SK-N-SH (cell line): ENCODE measurements at regions not wholly inside any gene's neighbourhood (a gene's known extent, or its start where the extent isn't known, plus 50 kb on each side); places are given as distances from the start of the nearest gene placed in this dataset.

Experiments used
- CTCF ChIA-PET: fragments of 300-600, 350-600 bp; formaldehyde crosslinking; extraction: SDS; loops from one replicate; lab custom pipeline; 2021; lab: Yijun Ruan, JAX
- POLR2A ChIA-PET: fragments of 350-600 bp; sonication (Branson Sonifier 250); formaldehyde crosslinking; extraction: SDS; loops from one replicate; lab custom pipeline; 2020; ENCODE audit warnings: antibody characterized with exemption, inconsistent platforms; lab: Yijun Ruan, JAX
- DNase-seq: peaks from one replicate; pipeline ENCODE4 v3.0.0; 2012
- H2AFZ ChIP-seq: fragments of 200-600 bp; sonication (generic); 2 replicates; pipeline ENCODE4 v1.8.1; 2016; ENCODE audit warnings: antibody characterized with exemption, mild to moderate bottlenecking, low read depth
- H3F3A ChIP-seq: fragments of 200-600 bp; sonication (generic); replicated peaks from 2 replicates; pipeline ENCODE3; 2016; ENCODE audit warnings: antibody characterized with exemption, mild to moderate bottlenecking; ENCODE audit not compliant: insufficient read depth
- H3K27ac ChIP-seq, 2 experiments: fragments of 200-500 bp in 1 of 2; fragments of 200-600 bp in 1 of 2; sonication (Bioruptor generic) in 1 of 2; sonication (generic), shearing (Covaris generic) in 1 of 2; 2 replicates each; pipeline versions ENCODE4 v1.5.1 to v1.6.1; 2014 to 2016; ENCODE audit warnings: low read depth in 2 of 2, inconsistent platforms in 1 of 2, low read length in 1 of 2, mild to moderate bottlenecking in 1 of 2, mixed read lengths in 1 of 2
- H3K27me3 ChIP-seq: fragments of 200-600 bp; sonication (generic), shearing (Covaris generic); 2 replicates; pipeline ENCODE4 v1.6.1; 2016; ENCODE audit warnings: mixed run types; ENCODE audit not compliant: insufficient read depth
- H3K36me3 ChIP-seq, 2 experiments: fragments of 200-500 bp in 1 of 2; fragments of 200-600 bp in 1 of 2; sonication (Bioruptor generic) in 1 of 2; sonication (generic) in 1 of 2; replicated peaks in 1 of 2; 2 replicates each; pipeline versions ENCODE3 to v1.5.1; 2014 to 2016; ENCODE audit warnings: low read length in 1 of 2, mild to moderate bottlenecking in 1 of 2; ENCODE audit not compliant: insufficient read depth in 2 of 2, control insufficient read depth in 1 of 2
- H3K4me1 ChIP-seq, 2 experiments: fragments of 200-500 bp in 1 of 2; fragments of 200-600 bp in 1 of 2; sonication (Bioruptor generic) in 1 of 2; sonication (generic), shearing (Covaris generic) in 1 of 2; 2 replicates each; pipeline versions ENCODE4 v1.5.1 to v1.6.1; 2014 to 2016; ENCODE audit warnings: low read depth in 1 of 2, low read length in 1 of 2, mixed run types in 1 of 2; ENCODE audit not compliant: insufficient read depth in 2 of 2, control insufficient read depth in 1 of 2
- H3K4me2 ChIP-seq: fragments of 200-600 bp; sonication (generic), shearing (Covaris generic); 2 replicates; pipeline ENCODE4 v1.6.1; 2017; ENCODE audit warnings: mixed run types
- H3K4me3 ChIP-seq, 2 experiments: fragments of 200-500 bp in 1 of 2; fragments of 200-600 bp in 1 of 2; sonication (Bioruptor generic) in 1 of 2; sonication (generic), shearing (Covaris generic) in 1 of 2; 2 replicates each; pipeline versions ENCODE4 v1.5.1 to v1.8.1; 2014 to 2016; ENCODE audit warnings: low read depth in 2 of 2, inconsistent platforms in 1 of 2, low read length in 1 of 2, mild to moderate bottlenecking in 1 of 2, mixed read lengths in 1 of 2, moderate library complexity in 1 of 2
- H3K79me2 ChIP-seq: fragments of 200-600 bp; sonication (generic); 2 replicates; pipeline ENCODE4 v1.8.1; 2017; ENCODE audit warnings: mild to moderate bottlenecking; ENCODE audit not compliant: insufficient read depth
- H3K9ac ChIP-seq: fragments of 200-600 bp; sonication (generic); 2 replicates; pipeline ENCODE4 v1.6.1; 2017; ENCODE audit warnings: mixed run types
- H3K9me2 ChIP-seq: fragments of 200-600 bp; sonication (generic); 2 replicates; pipeline ENCODE4 v1.6.1; 2017; ENCODE audit warnings: mixed run types
- H3K9me3 ChIP-seq: fragments of 200-600 bp; sonication (generic); 2 replicates; pipeline ENCODE4 v1.6.1; 2017; ENCODE audit warnings: mixed run types, mild to moderate bottlenecking, moderate library complexity
- H4K20me1 ChIP-seq: fragments of 200-600 bp; sonication (generic); 2 replicates; pipeline ENCODE4 v1.6.1; 2017; ENCODE audit warnings: mild to moderate bottlenecking, mixed run types; ENCODE audit not compliant: insufficient read depth
- EZH2phosphoT487 ChIP-seq: fragments of 200-600 bp; sonication (generic); IDR thresholded peaks from 2 replicates; pipeline ENCODE4 v1.6.1; 2017; ENCODE audit warnings: low read depth, mixed run types, mild to moderate bottlenecking, antibody characterized with exemption, moderate library complexity, borderline replicate concordance
- FOSL2 ChIP-seq: IDR thresholded peaks from 2 replicates; pipeline ENCODE4 v1.4.0; 2012; ENCODE audit warnings: low read depth, mild to moderate bottlenecking, moderate library complexity, borderline replicate concordance
- JUND ChIP-seq: IDR thresholded peaks from 2 replicates; pipeline ENCODE4 v1.4.0; 2012
- MAX ChIP-seq: IDR thresholded peaks from 2 replicates; pipeline ENCODE4 v1.4.0; 2012; ENCODE audit warnings: low read depth
- NFIC ChIP-seq: IDR thresholded peaks from 2 replicates; pipeline ENCODE4 v1.4.0; 2012; ENCODE audit warnings: borderline replicate concordance
- PBX3 ChIP-seq: IDR thresholded peaks from 2 replicates; pipeline ENCODE4; 2012
- POLR2AphosphoS5 ChIP-seq: IDR thresholded peaks from 2 replicates; pipeline ENCODE4 v1.6.1; 2012; ENCODE audit warnings: low read depth, low read length
- RCOR1 ChIP-seq: fragments of 150-350 bp; IDR thresholded peaks from 2 replicates; pipeline ENCODE4 v1.6.1; 2017; ENCODE audit warnings: antibody characterized with exemption, low read length
- RFX5 ChIP-seq: IDR thresholded peaks from 2 replicates; pipeline ENCODE4 v1.6.1; 2012; ENCODE audit warnings: mild to moderate bottlenecking, improper control_type of control experiment, low read length
- RXRA ChIP-seq: IDR thresholded peaks from 2 replicates; pipeline ENCODE4 v1.4.0; 2012; ENCODE audit warnings: low read depth, mild to moderate bottlenecking, borderline replicate concordance
- SIN3A ChIP-seq: IDR thresholded peaks from 2 replicates; pipeline ENCODE4 v1.6.1; 2012; ENCODE audit warnings: low read depth, mild to moderate bottlenecking, low read length, moderate library complexity, borderline replicate concordance
- TAF1 ChIP-seq: IDR thresholded peaks from 2 replicates; pipeline ENCODE4 v1.6.1; 2012; ENCODE audit warnings: low read depth, mild to moderate bottlenecking, low read length, moderate library complexity, borderline replicate concordance
- YY1 ChIP-seq: IDR thresholded peaks from 2 replicates; pipeline ENCODE4 v1.4.0; 2012; ENCODE audit warnings: low read depth, mild to moderate bottlenecking
- WGBS: methylation state at CpG from one replicate; pipeline ENCODE4 v1.1.6; 2017; ENCODE audit warnings: low lambda C conversion rate; 5-methylcytosine and 5-hydroxymethylcytosine counted together
- TF ChIP-seq, protein P1 (sequence below): fragments of 150-350 bp; IDR thresholded peaks from 2 replicates; pipeline ENCODE4 v1.6.1; 2016; ENCODE audit warnings: mild to moderate bottlenecking, low read depth, low read length

DNA sequence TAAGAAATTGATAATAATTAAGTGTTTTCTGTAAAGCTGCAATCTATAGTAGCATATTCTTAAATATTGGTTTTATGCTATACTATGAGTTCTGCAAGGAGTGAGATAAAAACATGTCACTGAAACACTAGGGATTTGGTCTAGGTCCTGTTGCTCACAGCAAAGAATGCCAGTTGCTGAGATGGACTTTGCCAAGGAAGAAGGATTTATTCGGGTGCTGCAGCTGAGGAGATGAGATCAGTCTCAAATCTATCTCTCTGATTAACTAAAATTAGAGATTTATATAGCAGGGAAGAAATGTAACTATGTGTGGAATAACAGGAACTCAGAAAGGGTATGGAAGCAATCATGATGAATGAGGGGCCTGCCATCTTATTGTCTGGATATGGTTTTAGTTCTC lies 1569.9 kb downstream of the PCDH7 start (continued):
- no peak for TF ChIP-seq YY1
- TF ChIP-seq RFX5: no peak
- TF ChIP-seq, protein P1, sequence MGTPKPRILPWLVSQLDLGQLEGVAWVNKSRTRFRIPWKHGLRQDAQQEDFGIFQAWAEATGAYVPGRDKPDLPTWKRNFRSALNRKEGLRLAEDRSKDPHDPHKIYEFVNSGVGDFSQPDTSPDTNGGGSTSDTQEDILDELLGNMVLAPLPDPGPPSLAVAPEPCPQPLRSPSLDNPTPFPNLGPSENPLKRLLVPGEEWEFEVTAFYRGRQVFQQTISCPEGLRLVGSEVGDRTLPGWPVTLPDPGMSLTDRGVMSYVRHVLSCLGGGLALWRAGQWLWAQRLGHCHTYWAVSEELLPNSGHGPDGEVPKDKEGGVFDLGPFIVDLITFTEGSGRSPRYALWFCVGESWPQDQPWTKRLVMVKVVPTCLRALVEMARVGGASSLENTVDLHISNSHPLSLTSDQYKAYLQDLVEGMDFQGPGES: no peak
- TF ChIP-seq RXRA: no peak
- TF ChIP-seq TAF1: no peak
- TF ChIP-seq RCOR1: no peak
- TF ChIP-seq JUND: no peak
- TF ChIP-seq SIN3A: no peak
- TF ChIP-seq EZH2phosphoT487: no peak

DNA sequence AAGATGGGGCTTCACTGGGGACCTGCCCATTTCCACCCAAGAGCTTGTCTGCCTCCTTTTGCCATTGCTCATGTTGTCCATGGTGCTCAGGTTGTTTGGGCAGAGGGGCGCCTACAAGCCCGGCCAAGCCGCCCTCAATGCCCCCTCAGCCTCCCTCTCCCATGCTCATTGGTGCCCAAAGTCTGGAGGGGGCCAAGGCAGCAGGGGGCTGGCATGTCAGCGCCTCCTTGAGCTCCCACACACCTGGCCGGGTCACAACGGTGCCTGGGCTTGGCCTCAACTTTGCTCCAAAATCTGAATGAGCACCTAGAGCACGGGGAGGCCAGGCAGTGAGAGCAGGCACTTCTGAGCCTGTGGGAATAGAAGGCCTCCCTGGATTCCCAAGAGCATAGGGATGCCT lies 1598.8 kb downstream of the PCDH7 start:
- Histone ChIP-seq H3F3A (no peaks in the 10 kb centered on the region), H2AFZ (no peak overlapping the region), H3K79me2 (no peaks in the 10 kb centered on the region), H3K36me3 (no peaks in the 10 kb centered on the region), H3K4me3 (no peak overlapping the region), H3K9ac (no peak overlapping the region), H3K4me1 (no peaks in the 10 kb centered on the region), H3K4me2 (no peak overlapping the region), H3K9me2 (no peaks in the 10 kb centered on the region), H4K20me1 (no peaks in the 10 kb centered on the region), H3K27me3 (no peaks in the 10 kb centered on the region), H3K9me3 (no peaks in the 10 kb centered on the region), H3K27ac (no peak overlapping the region)
- POLR2A ChIA-PET: no interaction called here
- no peak for DNase-seq
- WGBS: 8% methylated on average over 2 of the region's 7 CpGs
- TF ChIP-seq MAX: no peak
- no peak for TF ChIP-seq POLR2AphosphoS5
- TF ChIP-seq PBX3: no peak
- no peak for TF ChIP-seq FOSL2
- TF ChIP-seq, protein P1: no peak
- TF ChIP-seq NFIC: no peak
- CTCF ChIA-PET: no interaction called here
